HuH-7 (cell line): ENCODE measurements at regions not wholly inside any gene's neighbourhood (a gene's known extent, or its start where the extent isn't known, plus 50 kb on each side); places are given as distances from the start of the nearest gene placed in this dataset.
"Not testable (repeated sequence)": the region's sequence is repeated elsewhere in the genome, so short reads cannot be mapped to it uniquely, and the experiment has no call there.

Experiments used
- DNase-seq: peaks from one replicate; pipeline ENCODE4 v3.0.0; 2011; ENCODE audit warnings: low spot score

GRCh38 chr13:48583859-48584311 is 51.0 kb upstream of the RCBTB2 start:
- DNase-seq, result no peak

GRCh38 chr13:48585456-48585840 is 52.6 kb upstream of the RCBTB2 start:
- DNase-seq, result no peak

DNA sequence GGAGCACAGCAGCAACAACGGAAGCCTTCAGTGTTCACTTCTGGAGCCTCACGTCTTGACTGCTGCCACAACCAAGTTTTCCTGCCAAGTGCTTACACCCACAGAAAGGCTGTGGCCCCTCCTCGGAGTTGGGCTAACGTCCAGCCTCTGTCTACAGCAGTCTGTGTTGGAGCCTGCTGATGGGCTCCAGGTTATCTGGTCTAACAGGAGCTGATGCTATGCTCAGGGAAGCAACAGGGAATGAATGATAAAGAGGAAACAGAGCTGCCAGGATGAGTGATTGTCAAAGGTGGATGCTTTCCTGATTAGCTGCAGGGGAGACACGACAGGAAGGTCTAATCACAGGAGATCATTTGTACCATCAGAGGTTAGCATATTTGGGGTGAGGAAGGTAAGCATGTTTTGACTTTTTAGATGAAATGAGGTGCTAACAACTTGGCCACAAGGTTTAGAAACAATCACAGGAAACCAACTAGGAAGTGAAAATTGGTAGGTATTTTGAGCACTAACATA is 53.8 kb upstream of the RCBTB2 start:
- DNase-seq, result no peak

- DNase-seq, result no peak
Observed at GRCh38 chr13:48588120-48588519, 55.2 kb upstream of the RCBTB2 start.

DNA sequence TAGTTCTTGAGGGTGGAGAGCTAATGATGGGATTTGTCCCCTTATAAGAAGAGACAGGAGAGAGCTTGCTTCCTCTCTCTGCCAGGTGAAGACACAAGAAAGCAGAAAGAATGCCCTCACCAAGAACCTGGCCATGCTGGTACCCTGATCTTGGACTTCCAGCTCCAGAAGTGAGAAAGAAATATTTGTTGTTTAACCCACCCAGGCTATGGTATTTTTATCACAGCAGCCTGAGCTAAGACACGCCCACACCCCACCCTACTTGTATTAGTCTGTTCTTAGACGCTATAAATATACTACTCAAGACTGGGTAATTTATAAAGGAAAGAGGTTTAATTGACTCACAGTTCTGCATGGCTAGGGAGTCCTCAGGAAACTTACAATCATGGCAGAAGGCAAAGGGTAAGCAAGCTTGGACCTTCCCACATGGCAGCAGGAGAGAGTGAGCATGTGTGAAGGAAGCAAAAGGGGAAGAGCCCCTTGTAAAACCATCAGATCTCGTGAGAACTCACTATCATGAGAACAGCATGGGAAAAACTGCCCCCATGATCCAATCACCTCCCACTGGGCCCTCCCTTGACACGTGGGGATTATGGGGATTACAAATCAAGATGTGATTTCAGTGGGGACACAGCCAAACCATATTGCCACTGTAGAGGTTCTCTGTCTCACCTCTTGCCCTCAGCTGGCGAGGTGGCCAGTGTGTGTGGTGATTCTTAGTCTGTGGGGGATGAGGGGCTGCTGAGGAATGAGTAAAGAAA is 57.4 kb upstream of the RCBTB2 start:
- DNase-seq, result no peak

DNA sequence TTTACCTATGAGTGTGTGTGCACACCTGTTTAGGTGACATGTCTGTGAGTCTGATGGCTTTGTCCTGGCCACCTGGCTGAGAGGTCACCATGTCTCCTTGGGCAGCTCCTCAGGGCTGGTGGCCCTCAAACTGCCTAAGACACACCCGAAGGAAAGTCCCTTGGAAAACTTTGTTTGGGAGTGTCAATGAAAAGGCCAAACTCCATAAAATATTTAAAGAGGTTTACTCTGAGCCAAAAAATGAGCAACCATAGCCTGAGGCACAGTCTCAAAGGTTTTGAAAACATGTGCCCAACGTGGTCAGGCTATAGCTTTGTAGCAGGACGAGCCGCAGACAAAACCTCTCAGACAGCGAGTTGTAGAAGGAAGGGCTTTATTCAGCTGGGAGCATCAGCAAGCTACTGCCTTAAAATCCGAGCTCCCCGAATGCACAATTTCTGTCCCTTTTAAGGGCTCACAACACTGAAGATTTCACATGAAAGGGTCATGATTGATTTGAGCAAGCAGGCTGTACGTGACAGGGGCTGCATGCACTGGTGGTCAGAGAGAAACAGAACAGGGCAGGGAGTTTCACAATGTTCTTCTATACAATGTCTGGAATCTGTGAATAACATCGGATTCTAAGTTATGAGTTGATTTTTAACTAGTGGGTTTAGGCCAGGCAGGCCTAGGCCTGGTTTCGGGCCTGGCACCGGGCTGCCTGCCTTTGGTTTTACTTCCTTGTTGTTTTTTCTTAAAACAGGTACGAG is 58.4 kb upstream of the RCBTB2 start:
- not testable (repeated sequence) for DNase-seq

DNA sequence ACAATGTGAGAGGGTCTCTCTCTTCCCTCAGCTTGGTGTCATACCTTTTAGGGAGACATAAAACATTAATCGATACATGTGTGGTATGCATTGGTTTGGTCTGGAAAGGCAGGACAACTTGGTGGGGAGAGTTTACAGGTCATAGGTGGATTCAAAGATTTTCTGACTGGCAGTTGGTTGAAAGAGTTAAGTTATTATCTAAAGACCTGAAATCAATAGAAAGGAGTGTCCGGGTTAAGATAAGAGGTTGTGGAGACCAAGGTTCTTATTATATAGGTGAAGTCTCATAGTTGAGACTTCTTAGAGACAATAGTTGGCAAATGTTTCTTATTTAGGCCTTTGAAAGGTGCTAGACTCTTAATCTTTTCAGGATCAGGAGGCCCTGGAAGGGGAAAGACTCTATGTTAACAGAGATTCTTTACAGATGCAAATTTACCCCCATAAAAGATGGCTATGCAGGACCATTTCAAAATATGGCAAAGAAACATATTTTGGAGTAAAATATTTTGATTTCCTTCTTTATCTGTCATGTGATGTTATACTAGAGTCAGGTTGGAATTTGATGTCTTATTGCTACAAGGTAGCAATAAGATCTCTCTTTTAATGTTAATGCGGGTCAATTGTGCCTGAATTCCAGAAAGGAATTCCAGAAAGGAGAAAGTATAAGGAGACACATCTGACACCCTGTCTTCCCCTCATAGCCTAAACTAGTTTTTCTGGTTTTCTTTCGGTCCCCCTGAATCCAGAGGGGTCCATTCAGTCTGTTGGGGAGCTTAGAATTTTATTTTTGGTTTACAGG is 59.2 kb upstream of the RCBTB2 start:
- no peak for DNase-seq

- DNase-seq, result no peak
Observed at GRCh38 chr13:48592688-48593049, 59.8 kb upstream of the RCBTB2 start.

GRCh38 chr13:48593536-48593935 is 60.2 kb upstream of the CYSLTR2 start:
- no peak for DNase-seq

- DNase-seq, result no peak
Observed at GRCh38 chr13:48594096-48594815, 59.5 kb upstream of the CYSLTR2 start.

- peak; percentile 31 for DNase-seq
Observed at GRCh38 chr13:48595431-48596429, 58.0 kb upstream of the CYSLTR2 start.

DNA sequence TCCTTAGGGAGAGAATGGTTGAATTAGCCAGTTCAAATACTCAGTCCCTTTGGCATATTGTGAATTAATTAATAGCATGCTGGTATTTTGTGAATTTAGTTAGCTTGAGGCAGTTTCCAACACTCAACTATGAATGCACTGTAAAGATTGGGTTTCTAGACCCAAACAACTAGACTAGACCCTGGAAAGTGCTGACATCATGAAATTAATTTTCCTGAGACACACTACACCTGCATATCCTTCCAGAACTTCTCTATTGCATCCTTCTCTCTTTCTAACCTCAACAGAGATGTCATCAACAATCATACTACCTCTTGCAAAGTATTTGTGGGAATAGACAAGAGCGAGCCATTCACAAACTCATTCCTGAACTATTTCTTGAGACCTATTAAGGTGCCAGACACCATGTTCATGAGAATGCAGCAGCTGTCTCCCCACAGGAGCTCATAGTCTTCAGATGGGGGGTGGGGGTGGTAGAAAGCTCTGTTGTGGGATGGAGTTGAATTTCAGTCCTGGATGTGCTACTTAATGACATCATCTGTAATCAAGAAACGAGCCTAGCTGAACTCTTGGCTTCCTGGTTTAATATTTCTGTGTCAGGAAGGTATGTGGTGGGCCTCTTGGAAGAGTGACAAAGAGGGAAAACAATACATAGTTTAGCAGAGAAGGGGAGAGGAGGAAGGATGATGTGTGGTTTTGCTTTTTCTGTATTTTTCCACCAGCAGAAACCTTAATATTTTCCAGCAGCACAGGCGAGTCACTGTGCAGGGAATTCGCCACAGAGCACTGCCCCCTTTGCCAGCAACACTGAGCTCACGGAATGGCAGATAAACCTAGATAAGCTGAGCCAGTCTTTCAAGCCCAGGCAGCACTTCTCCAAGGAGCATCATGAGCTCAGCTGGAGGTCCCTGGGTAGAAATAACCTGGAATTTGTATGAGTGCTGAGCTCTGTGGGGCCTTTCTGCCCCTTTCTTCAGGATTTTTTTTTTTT is 53.1 kb upstream of the CYSLTR2 start:
- DNase-seq, result no peak

DNA sequence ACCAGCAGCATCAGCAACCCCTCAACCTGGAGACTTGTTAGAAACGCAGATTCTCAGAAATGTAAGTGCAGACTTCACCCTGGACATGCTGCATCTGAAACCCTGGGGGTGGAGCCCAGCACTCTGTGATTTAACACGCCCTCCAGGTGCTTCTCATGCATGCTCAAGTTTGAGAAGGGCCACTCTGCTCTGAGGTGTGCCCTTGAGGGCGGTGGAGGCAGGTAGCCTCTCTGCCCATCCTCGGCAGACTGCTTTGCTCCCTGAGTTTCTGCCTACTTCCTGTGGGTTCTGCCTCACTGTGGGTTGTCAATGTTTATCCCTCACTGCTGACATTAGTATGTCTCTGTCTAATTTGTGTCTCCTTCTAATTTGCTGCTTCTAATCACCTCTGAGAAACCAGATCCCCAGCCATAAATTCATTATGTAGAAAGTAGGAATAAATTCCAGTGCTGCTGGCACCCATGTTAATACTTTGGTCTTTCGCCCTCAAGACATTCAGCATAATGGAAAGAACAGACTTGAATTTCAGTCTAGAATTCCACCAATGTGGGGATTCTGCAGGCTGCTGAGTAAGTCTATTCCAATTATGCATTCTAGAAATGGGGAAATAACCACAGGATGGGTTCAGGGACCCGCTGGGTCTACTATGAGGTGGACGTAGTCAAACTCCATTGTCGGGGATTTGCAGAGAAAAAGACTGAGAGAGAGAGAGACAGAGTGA is 51.3 kb upstream of the CYSLTR2 start:
- no peak for DNase-seq

DNA sequence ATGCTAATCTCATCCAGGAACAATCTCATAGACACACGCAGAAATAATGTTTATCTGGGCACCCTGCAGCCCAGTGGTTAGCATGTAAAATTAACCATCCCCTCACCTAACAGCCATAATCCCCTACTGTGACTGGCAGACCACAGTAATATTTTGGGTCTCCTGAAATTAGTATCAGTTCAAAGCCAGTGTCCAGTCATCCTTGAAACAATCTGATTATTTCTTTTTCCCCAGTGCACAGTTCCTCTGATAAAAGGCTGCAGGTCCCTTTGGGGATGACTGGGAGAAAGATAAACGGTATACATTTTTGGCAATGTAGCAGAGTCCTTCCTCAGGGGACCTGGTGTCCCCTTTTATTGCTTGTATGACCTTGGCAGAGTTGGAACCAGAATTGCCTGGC is 50.4 kb upstream of the CYSLTR2 start:
- DNase-seq, result no peak
